ENCODE measurements at regions not wholly inside any gene's neighbourhood (a gene's known extent, or its start where the extent isn't known, plus 50 kb on each side); places are given as distances from the start of the nearest gene placed in this dataset.

GRCh38 chr4:170248029-170248428 is 158.3 kb upstream of the AADAT start:
- TF ChIP-seq POLR2AphosphoS5 (IDR thresholded peaks at IDR 0.05; ENCODE audit: low read depth, low read length) (no peak), POLR2A (IDR thresholded peaks at IDR 0.05; ENCODE audit: low read depth, low read length) (no peak)
